Endodermal cell (in vitro differentiated cells): ENCODE measurements at regions not wholly inside any gene's neighbourhood (a gene's known extent, or its start where the extent isn't known, plus 50 kb on each side); places are given as distances from the start of the nearest gene placed in this dataset.
"Not testable (repeated sequence)": the region's sequence is repeated elsewhere in the genome, so short reads cannot be mapped to it uniquely, and the experiment has no call there.

Experiments used
- DNase-seq: peaks from one replicate; pipeline ENCODE4 v3.0.0-alpha.2; 2017
- H3K27ac ChIP-seq: 2 replicates; pipeline ENCODE4 v1.5.1; 2013; ENCODE audit warnings: mild to moderate bottlenecking, low read depth, low read length, moderate library complexity
- H3K27me3 ChIP-seq: 2 replicates; pipeline ENCODE4 v1.6.1; 2013; ENCODE audit warnings: mild to moderate bottlenecking, low read length, moderate library complexity; ENCODE audit not compliant: insufficient read depth, control insufficient read depth, poor library complexity, severe bottlenecking
- H3K36me3 ChIP-seq: 2 replicates; pipeline ENCODE4 v1.7.0; 2013; ENCODE audit warnings: mild to moderate bottlenecking, low read length, moderate library complexity; ENCODE audit not compliant: control insufficient read depth, insufficient read depth
- H3K4me1 ChIP-seq: one replicate; pipeline ENCODE4 v1.7.0; 2013; ENCODE audit warnings: low read length; ENCODE audit not compliant: control insufficient read depth, insufficient read depth
- H3K4me3 ChIP-seq: 2 replicates; pipeline ENCODE4 v1.5.1; 2013; ENCODE audit warnings: mild to moderate bottlenecking, low read length, moderate library complexity
- H3K9ac ChIP-seq: 2 replicates; pipeline ENCODE4 v1.6.1; 2013; ENCODE audit warnings: mild to moderate bottlenecking, low read length, moderate library complexity; ENCODE audit not compliant: poor library complexity, severe bottlenecking; ENCODE audit errors: extremely low read depth
- H3K9me3 ChIP-seq: 2 replicates; pipeline ENCODE4 v1.6.1; 2013; ENCODE audit warnings: mild to moderate bottlenecking, low read length, moderate library complexity; ENCODE audit not compliant: control insufficient read depth
- H3K27ac Mint-ChIP-seq: 2 replicates; pipeline ENCODE4 v1.8.0; 2020; ENCODE audit warnings: mixed read lengths
- H3K27me3 Mint-ChIP-seq: 2 replicates; pipeline ENCODE4 v1.8.0; 2021; ENCODE audit warnings: mild to moderate bottlenecking, mixed read lengths; ENCODE audit not compliant: insufficient read depth
- H3K36me3 Mint-ChIP-seq: 2 replicates; pipeline ENCODE4 v1.8.0; 2020; ENCODE audit warnings: low read depth, mixed read lengths
- H3K4me1 Mint-ChIP-seq: 2 replicates; pipeline ENCODE4 v1.8.0; 2020; ENCODE audit warnings: mixed read lengths
- H3K4me3 Mint-ChIP-seq: 2 replicates; pipeline ENCODE4 v1.8.0; 2020; ENCODE audit warnings: mild to moderate bottlenecking, moderate library complexity, mixed read lengths
- H3K9me3 Mint-ChIP-seq: 2 replicates; pipeline ENCODE4 v1.8.0; 2020; ENCODE audit warnings: mild to moderate bottlenecking, mixed read lengths
- CTCF ChIP-seq: fragments of 200-600 bp; sonication (generic); conservative IDR thresholded peaks from 2 replicates; pipeline ENCODE4 v1.5.0; 2021; ENCODE audit warnings: antibody characterized with exemption, mild to moderate bottlenecking
- WGBS, 2 experiments: methylation state at CpG; one replicate each; pipeline versions ENCODE4 v1.1.5 to v1.1.7; 2013; ENCODE audit warnings: missing lambda C conversion rate in 2 of 2, mixed read lengths in 1 of 2; ENCODE audit not compliant: insufficient coverage in 1 of 2, insufficient read length in 1 of 2; 5-methylcytosine and 5-hydroxymethylcytosine counted together

GRCh38 chr3:80734920-80735319 is 967.1 kb upstream of the ROBO1 start:
- Histone ChIP-seq H3K27ac (no peak overlapping the region), H3K4me3 (no peak overlapping the region), H3K9me3 (no peaks in the 10 kb centered on the region), H3K27me3 (no peaks in the 10 kb centered on the region), H3K4me1 (no peaks in the 10 kb centered on the region), H3K36me3 (no peaks in the 10 kb centered on the region), H3K9ac (no peak overlapping the region)
- no peak for DNase-seq
- Mint-ChIP-seq H3K27me3 (no peaks in the 10 kb centered on the region), H3K36me3 (no peaks in the 10 kb centered on the region), H3K4me1 (peaks cover 9% of the 10 kb centered on the region), H3K9me3 (peaks cover 3% of the 10 kb centered on the region), H3K27ac (no peak overlapping the region), H3K4me3 (no peak overlapping the region)
- TF ChIP-seq CTCF, result no peak
- WGBS, 2 experiments, result 89 to 90% methylated on average over 2 of the region's 2 CpGs

- 87% methylated on average over 1 of the region's 1 CpG; no CpG with 5 or more reads in 1 of the 2 experiments for WGBS, 2 experiments
- no peak overlapping the region for H3K9ac ChIP-seq
- no peak for DNase-seq
- no peak overlapping the region for H3K27ac ChIP-seq
- TF ChIP-seq CTCF, result no peak
- no peak overlapping the region for H3K4me3 ChIP-seq
- no peaks in the 10 kb centered on the region for H3K36me3 ChIP-seq
- H3K9me3 ChIP-seq, result no peaks in the 10 kb centered on the region
- Mint-ChIP-seq H3K27ac (peak overlapping the region; percentile 7), H3K4me1 (peaks cover 9% of the 10 kb centered on the region), H3K36me3 (no peaks in the 10 kb centered on the region), H3K9me3 (no peaks in the 10 kb centered on the region), H3K27me3 (no peaks in the 10 kb centered on the region), H3K4me3 (no peak overlapping the region)
- H3K4me1 ChIP-seq, result no peaks in the 10 kb centered on the region
- no peaks in the 10 kb centered on the region for H3K27me3 ChIP-seq
Measured at GRCh38 chr3:80734483-80734882, 966.7 kb upstream of the ROBO1 start.

GRCh38 chr3:80733522-80734176 is 965.9 kb upstream of the ROBO1 start:
- no peaks in the 10 kb centered on the region for H3K36me3 ChIP-seq
- peaks cover 9% of the 10 kb centered on the region for H3K4me1 Mint-ChIP-seq
- H3K9me3 ChIP-seq, result no peaks in the 10 kb centered on the region
- WGBS, 2 experiments, result 90 to 92% methylated on average over 5 of the region's 5 CpGs
- no peak overlapping the region for H3K27ac Mint-ChIP-seq
- H3K27ac ChIP-seq, result no peak overlapping the region
- no peaks in the 10 kb centered on the region for H3K27me3 ChIP-seq
- H3K9ac ChIP-seq, result no peak overlapping the region
- TF ChIP-seq CTCF, result no peak
- H3K9me3 Mint-ChIP-seq, result no peaks in the 10 kb centered on the region
- H3K27me3 Mint-ChIP-seq, result no peaks in the 10 kb centered on the region
- no peaks in the 10 kb centered on the region for H3K36me3 Mint-ChIP-seq
- H3K4me3 ChIP-seq, result peak overlapping the region; percentile 32
- no peaks in the 10 kb centered on the region for H3K4me1 ChIP-seq
- H3K4me3 Mint-ChIP-seq, result no peak overlapping the region
- no peak for DNase-seq

GRCh38 chr3:80727561-80727960 is 959.8 kb upstream of the ROBO1 start:
- H3K27ac ChIP-seq, H3K36me3 Mint-ChIP-seq, H3K4me3 ChIP-seq, H3K4me3 Mint-ChIP-seq, H3K4me1 ChIP-seq, H3K9ac ChIP-seq, H3K27me3 Mint-ChIP-seq, H3K27me3 ChIP-seq, DNase-seq, H3K36me3 ChIP-seq, H3K27ac Mint-ChIP-seq, H3K4me1 Mint-ChIP-seq, H3K9me3 ChIP-seq, H3K9me3 Mint-ChIP-seq: not testable (repeated sequence)
- 91% methylated on average over 2 of the region's 3 CpGs; no CpG with 5 or more reads in 1 of the 2 experiments for WGBS, 2 experiments

GRCh38 chr3:80709597-80710322 is 942.0 kb upstream of the ROBO1 start:
- 87 to 100% methylated on average over 1 to 5 of the region's 5 CpGs for WGBS, 2 experiments
- H3K4me1 ChIP-seq, H3K27me3 ChIP-seq, H3K36me3 ChIP-seq, H3K4me1 Mint-ChIP-seq, H3K4me3 Mint-ChIP-seq, H3K4me3 ChIP-seq, H3K27ac ChIP-seq, H3K27me3 Mint-ChIP-seq, H3K9ac ChIP-seq, H3K27ac Mint-ChIP-seq: not testable (repeated sequence)
- DNase-seq, result peak; percentile 44
- peaks cover 11% of the 10 kb centered on the region for H3K36me3 Mint-ChIP-seq
- peaks cover 19% of the 10 kb centered on the region for H3K9me3 Mint-ChIP-seq
- peaks cover 19% of the 10 kb centered on the region for H3K9me3 ChIP-seq
